Fibroblast of lung (primary cell): ENCODE measurements at regions not wholly inside any gene's neighbourhood (a gene's known extent, or its start where the extent isn't known, plus 50 kb on each side); places are given as distances from the start of the nearest gene placed in this dataset.

Experiments used
- CTCF ChIP-seq, 2 donors: IDR thresholded peaks in 1 of 2; conservative IDR thresholded peaks in 1 of 2; 1 replicate in 1 of 2; 2 replicates in 1 of 2; pipeline ENCODE4 v1.5.1; 2011 to 2012; ENCODE audit warnings: low read length in 2 of 2, control low read depth in 1 of 2, inconsistent platforms in 1 of 2, low read depth in 1 of 2, mild to moderate bottlenecking in 1 of 2
- EZH2 ChIP-seq: IDR thresholded peaks from 2 replicates; pipeline ENCODE4 v1.5.1; 2012; ENCODE audit warnings: low read length, control low read depth, mild to moderate bottlenecking; ENCODE audit errors: missing control alignments

GRCh38 chr4:74612837-74613236, 167.9 kb downstream of the AREG start:
- TF ChIP-seq CTCF (conservative IDR thresholded peaks at IDR 0.05 in 1 of 2, IDR thresholded peaks at IDR 0.05 in 1 of 2; ENCODE audit: low read depth in 1 of 2, low read length in 2 of 2) (no peak), EZH2 (no peak)
